Psoas muscle (tissue), 7 donors: ENCODE measurements at regions not wholly inside any gene's neighbourhood (a gene's known extent, or its start where the extent isn't known, plus 50 kb on each side); places are given as distances from the start of the nearest gene placed in this dataset.
"Not testable (repeated sequence)": the region's sequence is repeated elsewhere in the genome, so short reads cannot be mapped to it uniquely, and the experiment has no call there.

ENCODE experiments used
- ATAC-seq, 4 donors: fragments of 200-7000 bp; cut with Tn5 transposase; one replicate each; pipeline ENCODE4 v1.9.1; 2020; ENCODE audit warnings: moderate library complexity in 3 of 4, mild to moderate bottlenecking in 2 of 4
- DNase-seq, 2 donors: peaks; one replicate each; pipeline ENCODE4 v3.0.0-alpha.2; 2020
- H3K27ac ChIP-seq: fragments of 200-600 bp; one replicate; pipeline ENCODE4 v1.8.0; 2022
- H3K27me3 ChIP-seq, 3 donors: fragments of 200-600 bp in 1 of 3; one replicate each; pipeline versions ENCODE4 v1.6.1 to v1.8.0; 2013 to 2022; ENCODE audit warnings: low read length in 2 of 3, mild to moderate bottlenecking in 2 of 3, moderate library complexity in 1 of 3; ENCODE audit not compliant: insufficient read depth in 3 of 3
- H3K36me3 ChIP-seq, 2 donors: fragments of 200-600 bp in 1 of 2; one replicate each; pipeline versions ENCODE4 v1.6.1 to v1.8.0; 2013 to 2022; ENCODE audit warnings: low read depth in 1 of 2, mild to moderate bottlenecking in 1 of 2, moderate library complexity in 1 of 2; ENCODE audit not compliant: insufficient read depth in 1 of 2
- H3K4me1 ChIP-seq: fragments of 200-600 bp; one replicate; pipeline ENCODE4 v1.8.0; 2022
- H3K4me3 ChIP-seq: fragments of 200-600 bp; one replicate; pipeline ENCODE4 v1.8.0; 2022; ENCODE audit warnings: mild to moderate bottlenecking
- H3K9me3 ChIP-seq: fragments of 200-600 bp; one replicate; pipeline ENCODE4 v1.8.0; 2022
- WGBS, 3 donors: extraction: QIAGEN DNeasy Blood & Tissue Kit; methylation state at CpG; one replicate each; pipeline versions ENCODE4 v1.1.6 to v1.1.7; 2013; 5-methylcytosine and 5-hydroxymethylcytosine counted together
- intact Hi-C, 2 donors: fragments of 100-400 bp; cut with DNase I; formaldehyde crosslinking; loops; one replicate each; pipeline versions ENCODE4 v1.11.0 to v1.14.2; 2022
- donor health status: healthy with polysubstance abuse.
- donor health status: DM: no; HTN: no; CAD: no; lungs with moderate emphysema.
- donor health status: Bipolar disorder and iron deficiency.
- donor health status: healthy.
- donor health status: DM: yes; HTN: yes; CAD: no.
- donor health status: DM: no; HTN: no; CAD: no.
- donor health status: DM: yes; HTN: yes; CAD: no.

DNA sequence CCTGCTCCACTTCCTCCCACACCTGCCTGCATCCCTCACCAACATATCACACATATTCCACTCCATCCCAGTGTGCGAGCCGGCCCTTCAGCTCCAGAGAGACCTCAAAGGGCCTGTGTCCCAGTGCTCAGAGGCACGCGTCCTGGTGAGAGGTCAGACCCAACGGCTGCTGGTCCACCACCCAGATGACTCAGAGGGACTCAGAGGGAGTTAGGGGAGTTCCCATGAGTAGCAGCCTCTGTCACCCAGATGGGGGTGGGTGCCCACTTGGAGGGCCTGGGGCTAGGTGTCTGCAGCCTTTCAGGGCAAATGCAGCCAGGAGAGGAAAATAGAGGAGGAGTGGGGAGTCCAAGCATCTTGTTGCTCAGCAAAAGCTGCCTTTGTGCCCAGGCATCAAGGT lies 333.8 kb upstream of the CHRNA7 start:
- DNase-seq, H3K27ac ChIP-seq, ATAC-seq, H3K36me3 ChIP-seq, H3K9me3 ChIP-seq, H3K4me1 ChIP-seq, intact Hi-C loops, H3K4me3 ChIP-seq, H3K27me3 ChIP-seq: not testable (repeated sequence)
- 33 to 67% (median 66%) methylated on average over 1 to 3 of the region's 5 CpGs for WGBS, 3 donors

GRCh38 chr15:31705076-31705678 lies 325.1 kb upstream of the CHRNA7 start:
- H3K4me3 ChIP-seq, H3K36me3 ChIP-seq, H3K9me3 ChIP-seq, H3K27me3 ChIP-seq, ATAC-seq, intact Hi-C loops, H3K4me1 ChIP-seq, DNase-seq, H3K27ac ChIP-seq: not testable (repeated sequence)
- 40 to 44% (median 44%) methylated on average over 1 to 3 of the region's 7 CpGs for WGBS, 3 donors

DNA sequence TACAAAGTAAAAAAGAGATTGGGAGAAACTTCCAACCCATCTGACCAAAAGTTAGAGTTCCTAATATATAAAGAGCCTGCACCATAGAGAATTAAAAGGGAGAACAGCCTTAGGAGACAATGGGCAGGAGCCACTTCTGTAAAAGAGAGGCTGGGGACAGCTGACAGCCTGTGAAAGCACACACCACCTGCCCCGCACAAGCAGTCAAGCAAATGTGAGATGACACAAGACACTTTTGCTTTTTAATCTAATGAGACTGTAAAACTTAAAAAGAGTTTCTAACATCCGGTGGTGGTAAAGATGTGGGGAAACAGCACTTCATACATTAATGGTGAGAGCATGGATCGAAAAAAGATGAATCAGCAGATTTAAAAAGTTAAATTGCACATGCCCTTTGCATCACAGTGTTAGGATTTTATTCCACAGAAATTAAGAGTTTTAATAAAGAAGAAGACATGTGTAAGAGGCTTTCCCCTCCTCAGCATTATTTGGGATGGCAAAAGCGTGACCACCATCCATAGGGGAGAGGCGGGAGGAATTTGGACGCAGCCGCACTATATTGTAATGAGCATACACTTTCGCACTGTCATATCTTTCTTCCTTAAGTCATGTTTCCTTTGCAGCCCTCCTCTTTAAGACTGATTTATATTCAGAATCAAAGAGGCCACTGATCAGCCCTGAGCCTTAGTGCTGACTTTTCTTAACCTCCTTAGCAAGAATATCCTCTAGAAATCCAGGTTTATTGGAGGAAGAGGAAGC lies 322.2 kb upstream of the CHRNA7 start:
- WGBS, 3 donors: 62 to 69% (median 66%) methylated on average over 2 to 3 of the region's 8 CpGs

DNA sequence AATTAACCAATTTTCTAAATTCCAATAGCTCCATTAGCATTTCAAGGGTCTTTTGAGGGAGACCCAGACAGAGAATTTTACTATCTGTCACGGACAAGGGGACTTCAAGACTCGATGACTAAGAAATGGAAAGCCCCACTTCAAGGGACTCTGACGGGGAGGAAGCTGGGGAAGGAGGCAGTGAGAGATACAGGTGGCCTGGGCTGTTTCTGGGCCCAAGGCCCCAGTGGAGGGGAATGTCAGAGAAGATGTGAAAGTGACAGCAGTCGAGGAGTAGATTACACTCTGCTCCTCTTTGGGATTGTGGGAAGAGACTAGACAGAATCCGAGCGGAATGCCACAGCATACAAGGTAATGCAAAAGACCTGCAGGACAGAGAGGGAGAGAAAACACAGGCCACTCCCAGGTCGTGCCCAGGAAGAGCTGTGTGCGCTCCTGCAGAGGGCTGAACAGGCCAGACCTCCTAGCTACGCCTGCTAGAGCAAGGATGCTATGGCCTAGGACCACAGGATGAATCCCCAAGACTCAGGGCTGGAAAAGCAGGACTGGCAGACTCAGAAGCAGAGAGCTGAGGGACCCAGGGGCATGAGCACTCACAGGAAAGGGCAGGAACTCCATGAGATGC lies 321.5 kb upstream of the CHRNA7 start:
- H3K27ac ChIP-seq, H3K4me1 ChIP-seq, DNase-seq, H3K4me3 ChIP-seq, H3K9me3 ChIP-seq, H3K36me3 ChIP-seq, H3K27me3 ChIP-seq, intact Hi-C loops, ATAC-seq: not testable (repeated sequence)
- 42 to 70% (median 61%) methylated on average over 3 to 6 of the region's 9 CpGs for WGBS, 3 donors

More for the DNA sequence above, 322.2 kb upstream of the CHRNA7 start:
- H3K27ac ChIP-seq, H3K4me1 ChIP-seq, ATAC-seq, intact Hi-C loops, H3K36me3 ChIP-seq, DNase-seq, H3K27me3 ChIP-seq, H3K9me3 ChIP-seq, H3K4me3 ChIP-seq: not testable (repeated sequence)

- H3K27ac ChIP-seq, ATAC-seq, H3K4me3 ChIP-seq, H3K27me3 ChIP-seq, H3K9me3 ChIP-seq, H3K4me1 ChIP-seq, DNase-seq, intact Hi-C loops, H3K36me3 ChIP-seq: not testable (repeated sequence)
- 47 to 60% (median 48%) methylated on average over 2 of the region's 3 CpGs for WGBS, 3 donors
Measured at GRCh38 chr15:31709479-31709878, 320.8 kb upstream of the CHRNA7 start.

DNA sequence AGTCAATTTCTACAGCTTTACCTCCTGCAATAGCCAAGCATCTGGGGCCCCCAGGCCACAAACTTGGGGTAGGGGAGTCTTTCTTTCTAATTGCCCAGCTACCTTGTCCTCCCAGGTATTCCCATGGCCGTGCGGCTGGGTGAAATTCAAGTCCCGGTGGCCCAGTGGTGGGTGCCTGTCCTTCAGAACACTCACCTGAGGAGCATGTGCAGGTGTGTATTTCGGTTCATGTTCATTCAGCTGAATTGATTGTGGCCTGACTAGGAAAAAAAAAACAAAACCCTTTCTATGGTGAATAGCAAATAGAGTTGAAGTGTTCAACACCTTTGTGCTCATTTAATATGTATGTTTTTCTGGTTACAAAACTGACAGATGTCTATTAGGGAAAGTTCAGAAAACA lies 319.5 kb upstream of the CHRNA7 start:
- intact Hi-C loops, H3K4me3 ChIP-seq, DNase-seq, H3K4me1 ChIP-seq, H3K36me3 ChIP-seq, H3K9me3 ChIP-seq, H3K27ac ChIP-seq, ATAC-seq, H3K27me3 ChIP-seq: not testable (repeated sequence)
- 91 to 94% (median 93%) methylated on average over 4 of the region's 4 CpGs for WGBS, 3 donors

DNA sequence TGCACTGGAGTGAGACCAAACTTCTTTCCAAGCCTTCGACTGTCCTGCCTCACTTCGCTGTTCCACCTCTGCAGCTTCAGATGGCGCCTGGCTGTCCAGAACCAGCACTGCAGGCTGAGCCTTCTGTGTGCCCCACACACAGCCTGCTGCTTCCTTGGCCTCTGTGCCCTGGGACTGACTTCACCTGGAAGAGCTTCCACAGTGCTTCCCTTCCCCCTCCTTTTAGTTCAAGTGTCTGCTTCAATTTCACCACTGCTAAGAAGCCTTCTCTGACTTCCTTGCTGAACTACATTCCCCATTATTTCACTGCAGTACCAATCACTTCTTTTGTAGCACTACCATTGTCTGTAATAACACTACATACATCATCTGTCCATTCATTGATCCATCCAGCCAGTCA lies 315.1 kb upstream of the CHRNA7 start:
- H3K27ac ChIP-seq, H3K36me3 ChIP-seq, H3K27me3 ChIP-seq, H3K9me3 ChIP-seq, ATAC-seq, DNase-seq, H3K4me3 ChIP-seq, intact Hi-C loops, H3K4me1 ChIP-seq: not testable (repeated sequence)
- 33 to 50% methylated on average over 2 of the region's 3 CpGs; no CpG with 5 or more reads in 1 of the 3 donors for WGBS, 3 donors

DNA sequence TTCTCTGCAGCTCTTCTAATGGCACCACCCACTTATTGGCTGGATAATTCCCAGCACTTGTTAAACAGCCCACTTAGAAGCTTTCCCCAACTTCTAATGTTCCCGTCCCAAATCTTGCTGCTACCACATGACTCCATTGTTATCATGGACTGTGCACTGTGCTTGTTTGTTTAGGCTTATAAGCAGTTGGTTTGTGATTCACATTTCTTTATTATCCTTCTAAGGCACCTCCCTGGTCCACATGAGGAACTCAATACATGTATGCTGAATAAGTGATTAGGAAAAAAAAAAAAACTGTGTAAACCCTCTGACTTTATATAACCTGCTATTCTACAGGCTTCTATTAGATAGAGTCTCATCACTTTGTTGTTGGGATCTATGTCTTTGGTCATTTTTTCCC lies 311.7 kb upstream of the CHRNA7 start:
- H3K27ac ChIP-seq, ATAC-seq, H3K4me3 ChIP-seq, intact Hi-C loops, H3K9me3 ChIP-seq, H3K36me3 ChIP-seq, H3K4me1 ChIP-seq, H3K27me3 ChIP-seq, DNase-seq: not testable (repeated sequence)
- 48 to 59% methylated on average over 1 of the region's 1 CpG; no CpG with 5 or more reads in 1 of the 3 donors for WGBS, 3 donors

DNA sequence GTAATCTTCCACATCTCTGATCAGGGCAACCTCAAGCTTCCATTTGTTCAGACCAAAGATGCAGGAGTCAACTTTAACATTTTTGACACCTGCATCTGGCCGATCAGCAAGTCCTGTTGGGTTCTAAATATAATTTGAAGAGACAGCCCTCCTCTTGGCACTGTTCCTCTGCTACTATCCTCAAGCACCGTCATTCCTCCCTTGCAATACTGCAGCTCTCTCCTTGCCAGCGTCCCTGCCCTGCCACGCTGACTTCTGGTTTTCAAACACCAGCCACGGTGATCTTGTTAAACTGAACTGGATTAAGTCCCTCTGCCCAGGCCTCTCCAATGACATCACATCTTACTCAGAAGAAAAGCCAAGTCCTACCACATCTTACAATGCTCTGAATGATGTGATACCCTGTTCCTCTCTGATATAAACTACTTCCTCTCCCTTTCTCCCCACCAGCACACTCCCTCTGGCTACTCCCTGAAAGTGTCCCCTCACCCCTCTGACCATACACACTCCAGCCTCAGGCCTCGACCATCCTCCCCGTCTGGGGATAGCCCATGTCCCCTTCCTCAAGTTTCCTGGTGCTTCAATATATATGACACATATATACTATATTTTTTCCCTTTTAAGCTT lies 310.8 kb upstream of the CHRNA7 start:
- intact Hi-C loops, H3K27ac ChIP-seq, H3K36me3 ChIP-seq, H3K27me3 ChIP-seq, H3K9me3 ChIP-seq, DNase-seq, H3K4me1 ChIP-seq, H3K4me3 ChIP-seq: not testable (repeated sequence)
- ATAC-seq: peak in 2 of 4 donors; percentile 70 to 78
- 13 to 32% (median 31%) methylated on average over 5 to 7 of the region's 7 CpGs for WGBS, 3 donors

DNA sequence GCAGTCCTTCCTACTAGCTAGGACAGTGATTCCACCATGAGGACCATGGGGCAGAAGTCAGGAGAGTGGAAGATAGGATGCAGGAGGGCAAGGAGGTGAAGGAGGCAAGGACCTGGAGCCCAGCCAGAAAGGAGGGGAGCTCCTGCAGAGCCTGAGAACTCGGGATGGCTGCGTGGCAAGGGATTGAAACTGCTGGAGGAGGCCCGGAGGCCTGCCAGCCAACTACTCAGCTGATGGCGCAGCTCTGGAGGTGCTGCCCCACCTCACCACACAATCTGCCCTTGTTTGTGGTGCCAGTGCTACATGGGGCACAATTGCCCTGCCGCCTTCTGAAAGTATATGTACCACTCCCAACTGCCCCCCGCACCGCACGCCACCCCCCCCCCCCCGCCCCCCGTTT lies 307.3 kb upstream of the CHRNA7 start:
- DNase-seq, H3K4me3 ChIP-seq, intact Hi-C loops, H3K27me3 ChIP-seq, H3K36me3 ChIP-seq, H3K4me1 ChIP-seq, H3K9me3 ChIP-seq, H3K27ac ChIP-seq, ATAC-seq: not testable (repeated sequence)
- 85 to 89% (median 88%) methylated on average over 10 of the region's 10 CpGs for WGBS, 3 donors

DNA sequence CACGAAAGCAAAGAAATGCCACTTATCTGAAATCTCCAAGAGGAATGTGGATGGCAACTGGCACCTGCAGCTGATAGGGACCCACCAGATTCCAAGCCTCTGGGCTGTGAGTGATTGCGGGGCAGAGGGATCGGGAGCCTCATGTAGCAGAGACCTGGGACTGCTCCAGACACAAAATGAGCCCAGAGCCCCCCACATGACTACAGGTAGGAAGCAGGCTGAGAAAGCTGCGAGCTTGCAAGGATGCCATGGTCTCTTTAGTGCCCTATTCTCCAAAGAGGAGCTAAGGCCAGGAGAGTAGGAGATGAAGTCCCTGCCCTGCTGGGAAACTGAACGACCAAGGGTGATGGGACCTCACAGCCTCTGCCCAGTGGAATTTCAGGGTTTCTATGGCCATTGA lies 305.4 kb upstream of the CHRNA7 start:
- intact Hi-C loops, H3K27ac ChIP-seq, H3K36me3 ChIP-seq, H3K27me3 ChIP-seq, H3K9me3 ChIP-seq, H3K4me1 ChIP-seq, ATAC-seq, H3K4me3 ChIP-seq, DNase-seq: not testable (repeated sequence)
- WGBS, 3 donors: 82 to 88% (median 82%) methylated on average over 5 of the region's 5 CpGs
